HL-60 (cell line): ENCODE measurements at regions not wholly inside any gene's neighbourhood (a gene's known extent, or its start where the extent isn't known, plus 50 kb on each side); places are given as distances from the start of the nearest gene placed in this dataset.

Source experiments
- DNase-seq, 2 experiments: peaks; one replicate each; pipeline ENCODE4 v3.0.0-alpha.2; 2010 to 2020; ENCODE audit warnings: low read depth in 1 of 2, low spot score in 1 of 2
- H3K27ac ChIP-seq: fragments of 250-450 bp; sonication (Bioruptor Pico); replicated peaks from 2 replicates; pipeline ENCODE4 v1.5.1; 2020; ENCODE audit warnings: mild to moderate bottlenecking, moderate library complexity
- H3K27me3 ChIP-seq: fragments of 250-450 bp; sonication (Bioruptor Pico); 2 replicates; pipeline ENCODE4 v1.5.1; 2021; ENCODE audit warnings: mild to moderate bottlenecking, moderate library complexity; ENCODE audit not compliant: insufficient read depth, poor library complexity, severe bottlenecking
- H3K4me3 ChIP-seq: replicated peaks from 2 replicates; pipeline ENCODE4 v1.5.1; 2011; ENCODE audit warnings: mild to moderate bottlenecking, control low read depth, low read length; ENCODE audit not compliant: insufficient read depth
- GABPA ChIP-seq: IDR thresholded peaks from 2 replicates; pipeline ENCODE4 v1.6.1; 2012; ENCODE audit warnings: low read depth
- POLR2AphosphoS5 ChIP-seq: IDR thresholded peaks from 2 replicates; pipeline ENCODE4 v1.6.1; 2012; ENCODE audit warnings: low read depth
- REST ChIP-seq: IDR thresholded peaks from 2 replicates; pipeline ENCODE4 v1.6.1; 2012; ENCODE audit warnings: low read depth; ENCODE audit not compliant: insufficient replicate concordance
- SPI1 ChIP-seq: IDR thresholded peaks from 2 replicates; pipeline ENCODE4 v1.6.1; 2012; ENCODE audit warnings: low read depth, mild to moderate bottlenecking, borderline replicate concordance
- TF ChIP-seq, protein P1 (sequence below): IDR thresholded peaks from one replicate; pipeline ENCODE4 v1.5.1; 2011; ENCODE audit warnings: low read length, control low read depth, inconsistent platforms; ENCODE audit not compliant: insufficient read depth

GRCh38 chr2:52502476-52502860 is 1265.1 kb upstream of the CHAC2 start:
- no peaks in the 10 kb centered on the region for H3K27me3 ChIP-seq
- H3K4me3 ChIP-seq, result no peak overlapping the region
- no peak for DNase-seq
- no peak overlapping the region for H3K27ac ChIP-seq
- TF ChIP-seq SPI1 (no peak), POLR2AphosphoS5 (no peak), REST (no peak), GABPA (no peak)
- TF ChIP-seq, protein P1, sequence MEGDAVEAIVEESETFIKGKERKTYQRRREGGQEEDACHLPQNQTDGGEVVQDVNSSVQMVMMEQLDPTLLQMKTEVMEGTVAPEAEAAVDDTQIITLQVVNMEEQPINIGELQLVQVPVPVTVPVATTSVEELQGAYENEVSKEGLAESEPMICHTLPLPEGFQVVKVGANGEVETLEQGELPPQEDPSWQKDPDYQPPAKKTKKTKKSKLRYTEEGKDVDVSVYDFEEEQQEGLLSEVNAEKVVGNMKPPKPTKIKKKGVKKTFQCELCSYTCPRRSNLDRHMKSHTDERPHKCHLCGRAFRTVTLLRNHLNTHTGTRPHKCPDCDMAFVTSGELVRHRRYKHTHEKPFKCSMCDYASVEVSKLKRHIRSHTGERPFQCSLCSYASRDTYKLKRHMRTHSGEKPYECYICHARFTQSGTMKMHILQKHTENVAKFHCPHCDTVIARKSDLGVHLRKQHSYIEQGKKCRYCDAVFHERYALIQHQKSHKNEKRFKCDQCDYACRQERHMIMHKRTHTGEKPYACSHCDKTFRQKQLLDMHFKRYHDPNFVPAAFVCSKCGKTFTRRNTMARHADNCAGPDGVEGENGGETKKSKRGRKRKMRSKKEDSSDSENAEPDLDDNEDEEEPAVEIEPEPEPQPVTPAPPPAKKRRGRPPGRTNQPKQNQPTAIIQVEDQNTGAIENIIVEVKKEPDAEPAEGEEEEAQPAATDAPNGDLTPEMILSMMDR, result no peak

DNA sequence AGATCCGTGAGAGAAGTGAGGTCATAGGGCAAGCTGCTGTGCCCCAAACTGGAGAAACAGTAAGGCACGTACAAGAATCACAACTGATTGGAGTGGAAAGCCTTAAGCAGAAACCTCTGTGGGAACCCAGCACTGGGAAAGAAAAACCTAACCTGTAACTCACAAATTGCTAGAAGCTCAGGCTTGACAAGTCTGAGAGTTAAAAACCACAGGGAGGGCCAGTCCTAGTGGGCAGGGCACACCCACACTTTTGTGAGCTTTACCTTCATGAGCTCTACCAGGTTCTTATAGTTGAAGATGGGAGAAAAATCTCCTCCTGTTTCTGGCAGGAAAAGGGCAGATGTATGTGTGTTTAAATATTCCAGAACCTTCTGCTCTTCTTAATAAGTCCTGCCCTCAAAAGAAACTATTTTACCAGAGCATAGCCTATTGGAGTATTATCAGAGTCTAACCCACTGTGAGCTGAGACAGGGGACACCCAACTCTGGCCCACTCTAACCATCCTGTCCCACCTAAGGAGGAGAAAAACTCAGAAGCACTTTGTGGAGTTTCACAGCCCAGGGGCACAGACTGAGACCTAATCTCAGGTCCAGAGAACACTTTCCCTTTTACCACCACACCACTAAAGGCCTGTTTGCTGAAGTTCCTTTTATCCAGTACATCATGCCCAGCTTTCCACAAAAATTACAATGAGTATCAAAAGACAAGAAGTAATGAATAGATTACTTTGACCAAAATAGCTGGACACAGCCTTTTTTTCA is 1265.7 kb upstream of the CHAC2 start:
- Histone ChIP-seq H3K27ac (no peak overlapping the region), H3K4me3 (no peak overlapping the region), H3K27me3 (no peaks in the 10 kb centered on the region)
- DNase-seq, result no peak
- TF ChIP-seq POLR2AphosphoS5, result no peak
- no peak for TF ChIP-seq SPI1
- TF ChIP-seq GABPA, result no peak
- TF ChIP-seq REST, result no peak
- TF ChIP-seq, protein P1, result no peak

- no peak overlapping the region for H3K27ac ChIP-seq
- DNase-seq, result no peak
- H3K4me3 ChIP-seq, result no peak overlapping the region
- H3K27me3 ChIP-seq, result no peaks in the 10 kb centered on the region
- TF ChIP-seq GABPA, result no peak
- no peak for TF ChIP-seq POLR2AphosphoS5
- TF ChIP-seq, protein P1, result no peak
- no peak for TF ChIP-seq REST
- TF ChIP-seq SPI1, result no peak
These were observed 1267.0 kb upstream of the CHAC2 start for GRCh38 chr2:52500561-52500960.
